ENCODE measurements at regions not wholly inside any gene's neighbourhood (a gene's known extent, or its start where the extent isn't known, plus 50 kb on each side); places are given as distances from the start of the nearest gene placed in this dataset.
"Not testable (repeated sequence)": the region's sequence is repeated elsewhere in the genome, so short reads cannot be mapped to it uniquely, and the experiment has no call there.

GRCh38 chr2:88802026-88802425, 110.6 kb downstream of the RPIA start:
- not testable (repeated sequence) for FAIRE-seq

GRCh38 chr2:88807237-88807962, 115.9 kb downstream of the RPIA start:
- FAIRE-seq (no peak), DNase-seq (ENCODE audit: low spot score in 2 of 2) (no peak)

More at GRCh38 chr2:88802026-88802425, 110.6 kb downstream of the RPIA start:
- not testable (repeated sequence) for DNase-seq (ENCODE audit: low spot score in 2 of 2)

GRCh38 chr2:88808083-88808482, 116.6 kb downstream of the RPIA start:
- no peak for DNase-seq (ENCODE audit: low spot score in 2 of 2)
- FAIRE-seq: no peak

- FAIRE-seq (no peak), DNase-seq (ENCODE audit: low spot score in 2 of 2) (no peak)
Observed at GRCh38 chr2:88808652-88809051, 117.2 kb downstream of the RPIA start.

GRCh38 chr2:88809216-88809615, 117.7 kb downstream of the RPIA start:
- FAIRE-seq: no peak
- no peak for DNase-seq (ENCODE audit: low spot score in 2 of 2)

GRCh38 chr2:88810017-88810416, 118.5 kb downstream of the RPIA start:
- DNase-seq (ENCODE audit: low spot score in 2 of 2) (no peak), FAIRE-seq (no peak)

GRCh38 chr2:88810488-88810887, 119.0 kb downstream of the RPIA start:
- DNase-seq (ENCODE audit: low spot score in 2 of 2) (no peak), FAIRE-seq (no peak)

- no peak for FAIRE-seq
- DNase-seq (ENCODE audit: low spot score in 2 of 2): no peak
Observed at GRCh38 chr2:88811233-88811632, 119.8 kb downstream of the RPIA start.

GRCh38 chr2:88811681-88812080, 120.2 kb downstream of the RPIA start:
- FAIRE-seq (no peak), DNase-seq (ENCODE audit: low spot score in 2 of 2) (no peak)

GRCh38 chr2:88813612-88814011, 122.1 kb downstream of the RPIA start:
- DNase-seq (ENCODE audit: low spot score in 2 of 2): no peak
- no peak for FAIRE-seq

GRCh38 chr2:88815282-88815681, 123.8 kb downstream of the RPIA start:
- DNase-seq (ENCODE audit: low spot score in 2 of 2) (no peak), FAIRE-seq (no peak)

GRCh38 chr2:88815697-88816096, 124.2 kb downstream of the RPIA start:
- FAIRE-seq (no peak), DNase-seq (ENCODE audit: low spot score in 2 of 2) (no peak)

- no peak for DNase-seq (ENCODE audit: low spot score in 2 of 2)
- FAIRE-seq: no peak
Observed at GRCh38 chr2:88818381-88818780, 126.9 kb downstream of the RPIA start.

GRCh38 chr2:88824951-88825350, 133.5 kb downstream of the RPIA start:
- no peak for FAIRE-seq
- no peak for DNase-seq (ENCODE audit: low spot score in 2 of 2)

GRCh38 chr2:88826399-88826798, 134.9 kb downstream of the RPIA start:
- no peak for FAIRE-seq
- DNase-seq (ENCODE audit: low spot score in 2 of 2): no peak

- no peak for FAIRE-seq
Observed at GRCh38 chr2:88827821-88828220, 136.3 kb downstream of the RPIA start.

GRCh38 chr2:88828397-88829137, 137.1 kb downstream of the RPIA start:
- DNase-seq (ENCODE audit: low spot score in 2 of 2) (no peak), FAIRE-seq (no peak)

More at GRCh38 chr2:88827821-88828220, 136.3 kb downstream of the RPIA start:
- DNase-seq (ENCODE audit: low spot score in 2 of 2): no peak

GRCh38 chr2:88829607-88830463, 138.4 kb downstream of the RPIA start:
- FAIRE-seq (no peak), DNase-seq (ENCODE audit: low spot score in 2 of 2) (no peak)

GRCh38 chr2:88831071-88831791, 139.8 kb downstream of the RPIA start:
- DNase-seq (ENCODE audit: low spot score in 2 of 2): no peak
- FAIRE-seq: no peak

- DNase-seq (ENCODE audit: low spot score in 2 of 2) (no peak), FAIRE-seq (no peak)
Observed at GRCh38 chr2:88831792-88832248, 140.3 kb downstream of the RPIA start.
